ENCODE measurements at regions not wholly inside any gene's neighbourhood (a gene's known extent, or its start where the extent isn't known, plus 50 kb on each side); places are given as distances from the start of the nearest gene placed in this dataset.
"Not testable (repeated sequence)": the region's sequence is repeated elsewhere in the genome, so short reads cannot be mapped to it uniquely, and the experiment has no call there.

GRCh38 chr16:60640038-60640437 is 1396.2 kb downstream of the CDH8 start:
- TF ChIP-seq CTCF (IDR thresholded peaks at IDR 0.05; ENCODE audit: borderline replicate concordance, extremely low read depth, insufficient read depth): no peak
- Histone ChIP-seq H3K4me3 (ENCODE audit: low read length in 3 of 3) (no peak overlapping the region), H3K9ac (ENCODE audit: low read length in 3 of 3) (no peak overlapping the region), H3K4me1 (ENCODE audit: control insufficient read depth in 2 of 3, insufficient read depth in 2 of 3, low read depth in 1 of 3, low read length in 3 of 3) (no peaks in the 10 kb centered on the region), H3K9me3 (ENCODE audit: control insufficient read depth in 2 of 3, insufficient read depth in 1 of 3, low read length in 3 of 3) (no peaks in the 10 kb centered on the region), H3K27me3 (ENCODE audit: control insufficient read depth, insufficient read depth, low read length) (no peaks in the 10 kb centered on the region), H3K27ac (ENCODE audit: low read depth in 2 of 2, low read length in 2 of 2) (no peak overlapping the region), H3K36me3 (ENCODE audit: control insufficient read depth in 2 of 3, insufficient read depth in 3 of 3, low read length in 3 of 3) (no peaks in the 10 kb centered on the region)
- DNase-seq (no peak), FAIRE-seq (no peak)
- intact Hi-C loops (cut with DNase I): no loop called here

- not testable (repeated sequence) for H3K36me3 ChIP-seq (ENCODE audit: control insufficient read depth in 2 of 3, insufficient read depth in 3 of 3, low read length in 3 of 3)
Measured at GRCh38 chr16:60636636-60637035, 1399.6 kb downstream of the CDH8 start.

GRCh38 chr16:60636117-60636516 is 1400.1 kb downstream of the CDH8 start:
- Histone ChIP-seq H3K36me3 (ENCODE audit: control insufficient read depth in 2 of 3, insufficient read depth in 3 of 3, low read length in 3 of 3) (no peaks in the 10 kb centered on the region), H3K9ac (ENCODE audit: low read length in 3 of 3) (no peak overlapping the region), H3K27me3 (ENCODE audit: control insufficient read depth, insufficient read depth, low read length) (no peaks in the 10 kb centered on the region), H3K4me3 (ENCODE audit: low read length in 3 of 3) (no peak overlapping the region), H3K27ac (ENCODE audit: low read depth in 2 of 2, low read length in 2 of 2) (no peak overlapping the region), H3K4me1 (ENCODE audit: control insufficient read depth in 2 of 3, insufficient read depth in 2 of 3, low read depth in 1 of 3, low read length in 3 of 3) (no peaks in the 10 kb centered on the region), H3K9me3 (ENCODE audit: control insufficient read depth in 2 of 3, insufficient read depth in 1 of 3, low read length in 3 of 3) (peaks cover 0 to 3% (median 0%) of the 10 kb centered on the region in 3 donors)
- DNase-seq: peak in 3 of 5 donors; percentile 9 to 36 (median 27)
- no peak for TF ChIP-seq CTCF (IDR thresholded peaks at IDR 0.05; ENCODE audit: borderline replicate concordance, extremely low read depth, insufficient read depth)
- intact Hi-C loops (cut with DNase I): no loop called here
- FAIRE-seq: no peak

More at GRCh38 chr16:60636636-60637035, 1399.6 kb downstream of the CDH8 start:
- DNase-seq; H3K9me3 ChIP-seq (ENCODE audit: control insufficient read depth in 2 of 3, insufficient read depth in 1 of 3, low read length in 3 of 3); H3K4me1 ChIP-seq (ENCODE audit: control insufficient read depth in 2 of 3, insufficient read depth in 2 of 3, low read depth in 1 of 3, low read length in 3 of 3); intact Hi-C loops (cut with DNase I); FAIRE-seq; H3K27me3 ChIP-seq (ENCODE audit: control insufficient read depth, insufficient read depth, low read length); H3K9ac ChIP-seq (ENCODE audit: low read length in 3 of 3); H3K27ac ChIP-seq (ENCODE audit: low read depth in 2 of 2, low read length in 2 of 2); H3K4me3 ChIP-seq (ENCODE audit: low read length in 3 of 3): not testable (repeated sequence)

GRCh38 chr16:60635548-60635947 is 1400.7 kb downstream of the CDH8 start:
- no peak overlapping the region for H3K9ac ChIP-seq (ENCODE audit: low read length in 3 of 3)
- no peaks in the 10 kb centered on the region for H3K27me3 ChIP-seq (ENCODE audit: control insufficient read depth, insufficient read depth, low read length)
- no peak for FAIRE-seq
- intact Hi-C loops (cut with DNase I): no loop called here
- H3K4me1 ChIP-seq (ENCODE audit: control insufficient read depth in 2 of 3, insufficient read depth in 2 of 3, low read depth in 1 of 3, low read length in 3 of 3): no peaks in the 10 kb centered on the region
- H3K9me3 ChIP-seq (ENCODE audit: control insufficient read depth in 2 of 3, insufficient read depth in 1 of 3, low read length in 3 of 3): peaks cover 0 to 3% (median 0%) of the 10 kb centered on the region in 3 donors
- no peak overlapping the region for H3K4me3 ChIP-seq (ENCODE audit: low read length in 3 of 3)
- DNase-seq: peak in 1 of 5 donors; percentile 8
- no peak for TF ChIP-seq CTCF (IDR thresholded peaks at IDR 0.05; ENCODE audit: borderline replicate concordance, extremely low read depth, insufficient read depth)
- H3K36me3 ChIP-seq (ENCODE audit: control insufficient read depth in 2 of 3, insufficient read depth in 3 of 3, low read length in 3 of 3): no peaks in the 10 kb centered on the region
- H3K27ac ChIP-seq (ENCODE audit: low read depth in 2 of 2, low read length in 2 of 2): no peak overlapping the region

All from kidney (tissue), 13 donors.